IPS-20b (cell line): ENCODE measurements at regions not wholly inside any gene's neighbourhood (a gene's known extent, or its start where the extent isn't known, plus 50 kb on each side); places are given as distances from the start of the nearest gene placed in this dataset.

Source experiments
- H3K27ac ChIP-seq: one replicate; pipeline ENCODE4 v1.5.1; 2013; ENCODE audit warnings: low read length
- H3K27me3 ChIP-seq: 2 replicates; pipeline ENCODE4 v1.6.1; 2013; ENCODE audit warnings: mild to moderate bottlenecking, low read length, inconsistent platforms; ENCODE audit not compliant: insufficient read depth
- H3K36me3 ChIP-seq: 2 replicates; pipeline ENCODE4 v1.6.1; 2013; ENCODE audit warnings: low read depth, mild to moderate bottlenecking, inconsistent platforms, low read length, moderate library complexity; ENCODE audit not compliant: insufficient read depth
- H3K4me1 ChIP-seq: 2 replicates; pipeline ENCODE4 v1.6.1; 2013; ENCODE audit warnings: mild to moderate bottlenecking, control low read depth, inconsistent platforms, low read length, moderate library complexity; ENCODE audit not compliant: insufficient read depth
- H3K4me3 ChIP-seq: 2 replicates; pipeline ENCODE4 v1.5.1; 2013; ENCODE audit warnings: mild to moderate bottlenecking, low read length, inconsistent platforms
- H3K9ac ChIP-seq: 2 replicates; pipeline ENCODE4 v1.6.1; 2013; ENCODE audit warnings: low read depth, mild to moderate bottlenecking, inconsistent platforms, low read length, moderate library complexity
- H3K9me3 ChIP-seq: 2 replicates; pipeline ENCODE4 v1.6.1; 2013; ENCODE audit warnings: mild to moderate bottlenecking, low read depth, low read length, inconsistent platforms; ENCODE audit not compliant: insufficient read depth

DNA sequence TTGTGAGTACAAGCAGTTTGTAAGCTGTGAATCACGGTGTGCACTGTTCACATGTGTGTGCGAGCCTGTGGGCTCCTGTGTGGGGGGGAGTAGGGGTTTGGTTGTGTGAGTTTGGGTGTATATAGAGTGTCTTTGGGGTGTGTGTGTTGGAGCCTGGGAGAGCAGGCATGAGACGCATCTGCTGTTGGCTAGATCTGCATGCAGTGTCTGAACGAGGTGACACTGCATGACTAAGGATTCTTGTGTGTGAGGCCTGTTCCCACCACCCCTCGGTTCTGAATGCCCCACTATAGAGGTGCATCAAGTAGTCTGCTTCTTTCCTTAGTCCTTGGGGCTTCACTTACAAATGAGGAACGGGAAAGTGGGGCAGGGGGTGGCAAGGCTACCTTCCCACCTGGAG is 68.4 kb downstream of the MAGEF1 start:
- Histone ChIP-seq H3K9ac (no peak overlapping the region), H3K27ac (no peak overlapping the region), H3K27me3 (no peaks in the 10 kb centered on the region; the same call in 1 of the 2 replicates), H3K9me3 (no peaks in the 10 kb centered on the region), H3K4me1 (0 out of 2 replicates have a peak, but pooled peaks cover 3% of the 10 kb centered on the region), H3K4me3 (no peak overlapping the region), H3K36me3 (no peaks in the 10 kb centered on the region)

DNA sequence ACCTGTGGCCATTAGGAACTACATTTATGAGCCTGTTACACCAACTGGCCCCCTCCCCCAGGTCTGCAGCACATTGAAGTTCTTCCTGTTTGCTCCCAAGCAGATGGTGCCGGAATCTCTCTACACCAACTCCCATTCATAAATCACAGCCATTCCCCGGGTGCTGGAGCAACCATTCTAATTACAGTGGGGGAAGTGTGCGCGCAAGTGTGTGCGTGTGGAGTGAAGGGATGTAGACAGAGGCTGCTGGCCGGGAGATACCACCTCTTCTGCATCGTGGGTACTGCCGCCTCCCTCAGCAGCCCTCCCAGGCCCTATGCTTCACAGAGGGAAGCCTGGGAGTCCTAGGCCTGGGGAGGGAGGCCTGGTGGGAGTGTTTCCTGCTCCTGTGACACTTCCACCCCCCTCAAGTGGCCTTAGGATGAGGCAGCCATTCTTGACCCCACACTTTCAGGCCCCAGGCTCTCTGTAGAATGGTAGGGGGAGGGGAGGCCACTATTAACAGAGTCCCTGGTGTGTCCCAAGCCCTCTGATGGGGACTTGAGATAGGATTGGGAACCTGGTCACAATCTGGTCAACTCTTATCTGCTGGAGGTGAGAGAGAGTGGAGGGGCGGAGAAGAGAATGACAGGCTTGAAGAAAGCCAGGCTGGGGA is 69.1 kb downstream of the MAGEF1 start:
- H3K27me3 ChIP-seq, result no peaks in the 10 kb centered on the region; the same call in 1 of the 2 replicates
- no peak overlapping the region for H3K9ac ChIP-seq
- H3K27ac ChIP-seq, result no peak overlapping the region
- no peaks in the 10 kb centered on the region for H3K9me3 ChIP-seq
- H3K4me1 ChIP-seq, result 0 out of 2 replicates have a peak, but pooled peaks cover 3% of the 10 kb centered on the region
- no peak overlapping the region for H3K4me3 ChIP-seq
- H3K36me3 ChIP-seq, result no peaks in the 10 kb centered on the region

DNA sequence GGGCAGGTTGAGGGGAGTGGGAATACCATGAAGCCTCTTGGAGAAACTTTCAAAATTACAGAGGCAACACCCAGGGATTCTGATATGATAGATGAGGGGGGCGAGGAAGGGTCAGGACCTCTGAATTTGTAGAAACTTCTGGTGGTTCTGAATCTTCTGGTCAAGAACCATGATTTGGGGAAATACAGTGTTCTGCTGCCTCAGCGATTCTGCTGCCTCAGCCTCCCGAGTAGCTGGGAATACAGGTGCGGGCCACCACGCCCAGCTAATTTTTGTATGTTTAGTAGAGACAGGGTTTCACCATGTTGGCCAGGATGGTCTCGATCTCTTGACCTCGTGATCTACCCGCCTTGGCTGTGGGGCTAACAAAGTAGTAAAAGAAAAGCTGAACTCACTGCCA is 70.4 kb downstream of the MAGEF1 start:
- Histone ChIP-seq H3K9ac (no peak overlapping the region), H3K27ac (no peak overlapping the region), H3K27me3 (no peaks in the 10 kb centered on the region; the same call in 1 of the 2 replicates), H3K36me3 (no peaks in the 10 kb centered on the region), H3K9me3 (no peaks in the 10 kb centered on the region), H3K4me1 (0 out of 2 replicates have a peak, but pooled peaks cover 3% of the 10 kb centered on the region), H3K4me3 (no peak overlapping the region)

DNA sequence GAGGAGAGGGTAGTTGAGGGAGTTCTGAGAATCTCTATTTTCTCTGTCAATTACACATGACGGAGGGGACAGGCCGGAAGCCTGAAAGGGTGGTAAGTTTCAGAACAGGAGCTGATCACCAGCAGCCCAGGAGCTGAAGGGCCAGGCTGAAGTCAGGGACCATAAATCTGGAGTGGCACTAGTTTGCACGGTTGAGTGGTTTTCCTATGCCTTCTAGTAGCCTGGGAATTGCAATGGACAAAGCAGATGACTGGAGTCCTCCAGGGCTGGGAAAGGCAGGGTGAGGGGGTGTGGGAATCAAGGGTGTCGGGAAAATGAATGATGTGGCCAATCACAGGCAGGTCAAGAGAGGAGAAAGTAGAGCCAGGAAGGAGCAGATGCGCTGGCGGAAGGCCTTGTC is 72.5 kb downstream of the MAGEF1 start:
- Histone ChIP-seq H3K36me3 (no peaks in the 10 kb centered on the region), H3K4me1 (no peaks in the 10 kb centered on the region), H3K9me3 (no peaks in the 10 kb centered on the region), H3K27me3 (no peaks in the 10 kb centered on the region; the same call in 1 of the 2 replicates), H3K27ac (no peak overlapping the region), H3K4me3 (no peak overlapping the region), H3K9ac (no peak overlapping the region)

DNA sequence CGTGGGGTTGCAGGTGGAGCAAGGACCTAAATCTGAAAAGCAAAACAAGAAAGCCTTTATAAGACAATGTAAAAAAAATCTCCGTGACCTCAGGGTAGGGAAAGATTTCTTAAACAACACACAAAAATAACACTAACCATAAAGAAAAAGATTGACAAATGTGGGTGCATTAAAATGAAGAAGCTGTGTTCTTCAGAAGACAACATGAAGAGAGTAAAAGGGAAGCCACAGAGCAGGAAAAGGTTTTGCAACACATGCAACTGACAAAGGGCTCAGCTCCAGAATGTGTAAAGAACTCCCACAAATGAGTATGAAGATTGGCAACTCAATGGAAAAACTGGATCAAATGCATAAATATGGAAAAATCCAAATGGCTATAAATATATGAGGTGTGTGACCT is 74.2 kb downstream of the MAGEF1 start:
- H3K4me1 ChIP-seq, result peaks cover 3% of the 10 kb centered on the region; the same call in 1 of the 2 replicates
- H3K9ac ChIP-seq, result no peak overlapping the region
- no peak overlapping the region for H3K4me3 ChIP-seq
- no peak overlapping the region for H3K27ac ChIP-seq
- no peaks in the 10 kb centered on the region for H3K36me3 ChIP-seq
- no peaks in the 10 kb centered on the region for H3K9me3 ChIP-seq
- no peaks in the 10 kb centered on the region; the same call in 1 of the 2 replicates for H3K27me3 ChIP-seq

DNA sequence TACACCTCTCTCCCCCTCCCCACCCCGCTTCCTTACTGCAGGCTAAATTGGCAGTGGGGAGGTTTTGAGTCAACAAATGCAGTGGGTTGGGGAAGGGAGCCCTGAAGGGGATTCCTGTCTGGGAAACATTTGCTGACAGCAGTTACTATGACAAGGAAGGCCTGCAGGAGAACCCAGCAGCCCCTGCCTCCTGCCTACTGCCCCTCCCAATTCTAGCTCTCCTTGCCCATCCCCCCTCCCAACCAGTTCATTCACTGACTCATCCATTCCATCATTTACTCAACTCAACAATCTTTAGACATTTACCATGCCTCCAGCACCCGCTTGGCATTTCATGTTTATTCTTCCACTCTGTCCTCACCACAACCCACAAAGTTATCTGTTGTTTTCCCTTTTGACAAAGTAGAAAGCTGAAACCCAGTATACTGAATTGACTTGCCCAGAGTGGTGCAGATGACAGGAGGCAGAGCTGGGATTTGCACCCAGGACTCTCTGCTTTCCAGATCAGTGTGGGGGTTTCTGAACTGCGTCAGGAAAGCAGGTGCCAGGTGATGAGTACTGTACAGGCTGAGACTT is 75.0 kb downstream of the MAGEF1 start:
- no peak overlapping the region for H3K9ac ChIP-seq
- no peaks in the 10 kb centered on the region for H3K36me3 ChIP-seq
- H3K9me3 ChIP-seq, result no peaks in the 10 kb centered on the region
- no peak overlapping the region for H3K4me3 ChIP-seq
- H3K27ac ChIP-seq, result no peak overlapping the region
- no peaks in the 10 kb centered on the region for H3K27me3 ChIP-seq
- H3K4me1 ChIP-seq, result peaks cover 3% of the 10 kb centered on the region; the same call in 1 of the 2 replicates

DNA sequence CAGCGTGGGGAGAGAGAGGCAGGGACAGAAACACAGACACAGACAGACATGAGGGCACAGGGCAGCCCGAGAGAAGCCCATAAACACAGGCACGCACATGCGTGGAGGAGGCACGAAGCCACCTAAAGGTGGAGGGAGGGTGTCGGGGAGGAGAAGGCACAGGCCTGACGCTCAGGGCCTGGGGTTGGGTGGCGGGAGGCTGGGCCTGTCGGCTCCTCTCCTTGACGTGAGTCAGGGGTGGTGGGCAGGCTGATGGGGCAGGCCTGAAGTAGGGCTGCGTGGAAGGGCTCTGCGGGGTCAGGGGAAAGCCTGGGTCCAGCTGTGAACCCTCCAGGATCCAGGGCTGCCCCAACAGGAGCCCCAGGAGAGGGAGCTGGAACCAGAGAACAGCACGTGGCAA is 74.2 kb downstream of the EPHB3 start:
- Histone ChIP-seq H3K4me1 (peaks cover 3% of the 10 kb centered on the region; the same call in 1 of the 2 replicates), H3K27me3 (no peaks in the 10 kb centered on the region), H3K9ac (no peak overlapping the region), H3K36me3 (no peaks in the 10 kb centered on the region), H3K9me3 (no peaks in the 10 kb centered on the region), H3K4me3 (no peak overlapping the region), H3K27ac (no peak overlapping the region)

DNA sequence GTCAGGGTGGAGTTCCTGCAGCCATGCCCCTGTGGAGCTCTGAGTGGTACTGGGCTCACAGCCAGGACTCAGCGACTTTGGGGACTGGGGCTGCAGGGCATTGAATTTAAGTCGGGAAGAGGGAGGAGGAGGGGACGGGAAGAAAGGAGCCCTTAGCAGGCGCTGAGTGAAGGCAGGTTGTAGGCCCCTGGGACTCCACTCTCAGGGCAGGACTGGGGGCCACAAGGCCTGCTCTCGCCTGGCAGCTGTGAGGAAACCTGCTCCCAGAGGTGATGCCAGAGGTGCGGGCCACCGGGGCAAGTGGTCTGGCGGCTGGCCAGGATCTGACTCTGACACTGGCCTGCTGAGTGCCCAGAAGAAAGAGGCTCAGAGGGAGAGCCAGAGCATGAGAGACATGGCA is 73.5 kb downstream of the EPHB3 start:
- Histone ChIP-seq H3K9ac (no peak overlapping the region), H3K9me3 (no peaks in the 10 kb centered on the region), H3K4me3 (no peak overlapping the region), H3K4me1 (peaks cover 3% of the 10 kb centered on the region; the same call in 1 of the 2 replicates), H3K36me3 (no peaks in the 10 kb centered on the region), H3K27me3 (no peaks in the 10 kb centered on the region), H3K27ac (no peak overlapping the region)

DNA sequence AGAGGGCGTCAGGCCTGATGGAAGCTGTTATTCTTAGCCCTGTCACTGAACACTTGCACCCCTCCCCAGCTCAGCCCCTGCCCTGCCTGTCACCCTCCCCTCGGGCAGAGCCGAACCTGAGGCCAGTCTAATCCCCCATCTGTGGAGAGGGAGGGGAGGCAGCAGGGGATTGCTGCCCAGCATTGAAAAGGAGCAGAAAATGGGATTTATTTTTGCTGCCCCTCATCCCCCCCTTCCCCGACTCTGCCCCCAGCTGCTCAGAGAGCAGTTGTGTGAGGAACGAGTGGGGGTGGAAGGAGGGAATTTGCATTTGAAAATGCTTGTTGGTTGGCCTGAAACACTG is 71.6 kb downstream of the EPHB3 start:
- H3K9ac ChIP-seq, result no peak overlapping the region
- H3K36me3 ChIP-seq, result no peaks in the 10 kb centered on the region
- no peak overlapping the region for H3K4me3 ChIP-seq
- H3K27me3 ChIP-seq, result no peaks in the 10 kb centered on the region
- no peak overlapping the region for H3K27ac ChIP-seq
- no peaks in the 10 kb centered on the region for H3K9me3 ChIP-seq
- H3K4me1 ChIP-seq, result peaks cover 10% of the 10 kb centered on the region; the same call in 1 of the 2 replicates

DNA sequence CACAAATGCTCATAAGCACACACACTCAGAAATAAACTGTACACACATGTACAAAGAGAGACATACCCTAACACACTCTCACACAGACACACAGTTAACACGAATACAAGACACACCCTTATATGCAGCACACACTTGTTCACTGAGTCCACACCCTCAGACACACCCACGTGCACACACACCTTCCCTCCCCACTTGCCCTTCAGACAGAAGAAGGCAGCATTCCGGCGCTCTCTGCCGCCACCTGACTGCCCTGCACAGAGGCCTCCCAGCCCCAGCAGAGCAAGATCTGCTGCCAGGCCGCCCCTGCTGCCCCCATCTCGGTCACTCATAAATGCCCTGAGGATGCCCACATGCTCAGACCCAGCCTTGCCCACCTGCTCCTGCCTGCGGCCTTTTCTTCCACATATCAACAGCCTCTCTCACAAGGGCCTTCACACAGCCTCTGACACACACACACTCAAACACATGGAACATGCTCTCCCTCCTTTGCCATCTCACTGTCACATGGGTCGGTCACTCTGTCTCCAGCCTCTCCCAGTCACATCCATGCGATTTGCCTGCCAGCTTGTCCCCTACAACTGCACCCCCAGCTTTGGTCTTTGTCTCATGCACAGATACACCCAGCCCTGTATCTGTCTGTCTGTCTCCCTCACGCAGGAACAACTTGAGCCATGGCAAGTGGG is 71.1 kb downstream of the EPHB3 start:
- no peaks in the 10 kb centered on the region for H3K27me3 ChIP-seq
- no peak overlapping the region for H3K27ac ChIP-seq
- H3K9me3 ChIP-seq, result no peaks in the 10 kb centered on the region
- H3K4me3 ChIP-seq, result no peak overlapping the region
- no peaks in the 10 kb centered on the region for H3K36me3 ChIP-seq
- peaks cover 10% of the 10 kb centered on the region; the same call in 1 of the 2 replicates for H3K4me1 ChIP-seq
- H3K9ac ChIP-seq, result no peak overlapping the region
